ENCODE measurements at regions not wholly inside any gene's neighbourhood (a gene's known extent, or its start where the extent isn't known, plus 50 kb on each side); places are given as distances from the start of the nearest gene placed in this dataset.

DNA sequence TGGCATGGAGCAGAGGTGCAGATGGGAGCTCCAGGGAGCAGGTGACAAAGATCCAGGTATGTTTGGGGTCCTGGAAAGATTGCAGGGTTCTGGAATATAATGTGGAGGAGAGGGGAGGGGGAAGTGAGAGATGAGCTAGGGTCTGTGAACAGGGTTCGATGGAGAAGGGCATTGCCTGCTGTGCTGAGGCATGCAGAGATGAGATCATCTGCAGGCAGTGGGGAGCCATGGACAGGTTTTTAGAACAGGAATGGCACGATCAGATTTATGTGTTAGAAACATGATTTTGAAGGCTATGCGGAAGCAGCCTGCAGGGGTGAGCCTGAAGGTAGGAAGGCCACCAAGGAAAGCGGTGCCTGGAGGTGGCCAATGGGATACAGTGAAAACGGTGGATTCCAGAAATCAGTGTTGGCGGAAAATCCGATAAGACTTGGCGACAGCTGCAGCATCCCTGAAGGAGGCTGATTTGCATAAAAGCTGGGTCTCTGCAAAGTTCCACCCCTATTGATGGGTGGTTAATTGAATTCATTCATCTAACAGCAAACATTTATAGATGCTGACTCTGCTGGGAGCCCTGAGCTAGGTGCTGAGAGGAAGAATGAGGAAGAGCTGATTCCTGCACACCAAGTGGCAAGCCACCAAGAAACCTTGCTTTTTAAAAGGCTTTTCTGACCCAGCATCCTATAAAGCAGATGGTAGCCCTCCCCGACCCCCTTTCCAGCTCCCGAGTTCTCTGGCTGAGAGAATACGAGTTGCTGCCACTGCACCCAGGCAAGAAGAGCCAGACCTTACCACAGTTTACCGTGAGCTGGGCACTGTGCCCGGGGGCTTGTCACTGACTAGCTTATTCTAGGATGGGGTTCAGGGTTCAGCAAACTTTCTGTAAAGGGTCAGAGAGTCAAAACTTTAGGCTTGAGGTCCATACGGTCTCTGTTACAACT lies 139.2 kb upstream of the SMIM23 start:
- no peak for TF ChIP-seq REST (IDR thresholded peaks at IDR 0.05; ENCODE audit: borderline replicate concordance in 1 of 2, low read depth in 1 of 2, low read length in 2 of 2)
- TF ChIP-seq RARA (CRISPR knock-in tag; IDR thresholded peaks at IDR 0.05) = no peak
- TF ChIP-seq, protein P1, sequence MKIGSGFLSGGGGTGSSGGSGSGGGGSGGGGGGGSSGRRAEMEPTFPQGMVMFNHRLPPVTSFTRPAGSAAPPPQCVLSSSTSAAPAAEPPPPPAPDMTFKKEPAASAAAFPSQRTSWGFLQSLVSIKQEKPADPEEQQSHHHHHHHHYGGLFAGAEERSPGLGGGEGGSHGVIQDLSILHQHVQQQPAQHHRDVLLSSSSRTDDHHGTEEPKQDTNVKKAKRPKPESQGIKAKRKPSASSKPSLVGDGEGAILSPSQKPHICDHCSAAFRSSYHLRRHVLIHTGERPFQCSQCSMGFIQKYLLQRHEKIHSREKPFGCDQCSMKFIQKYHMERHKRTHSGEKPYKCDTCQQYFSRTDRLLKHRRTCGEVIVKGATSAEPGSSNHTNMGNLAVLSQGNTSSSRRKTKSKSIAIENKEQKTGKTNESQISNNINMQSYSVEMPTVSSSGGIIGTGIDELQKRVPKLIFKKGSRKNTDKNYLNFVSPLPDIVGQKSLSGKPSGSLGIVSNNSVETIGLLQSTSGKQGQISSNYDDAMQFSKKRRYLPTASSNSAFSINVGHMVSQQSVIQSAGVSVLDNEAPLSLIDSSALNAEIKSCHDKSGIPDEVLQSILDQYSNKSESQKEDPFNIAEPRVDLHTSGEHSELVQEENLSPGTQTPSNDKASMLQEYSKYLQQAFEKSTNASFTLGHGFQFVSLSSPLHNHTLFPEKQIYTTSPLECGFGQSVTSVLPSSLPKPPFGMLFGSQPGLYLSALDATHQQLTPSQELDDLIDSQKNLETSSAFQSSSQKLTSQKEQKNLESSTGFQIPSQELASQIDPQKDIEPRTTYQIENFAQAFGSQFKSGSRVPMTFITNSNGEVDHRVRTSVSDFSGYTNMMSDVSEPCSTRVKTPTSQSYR (CRISPR knock-in tag; IDR thresholded peaks at IDR 0.05; ENCODE audit: borderline replicate concordance) = no peak
- TF ChIP-seq TAF1 (CRISPR knock-in tag; IDR thresholded peaks at IDR 0.05) = no peak

All from HepG2 (cell line).